ENCODE measurements at regions not wholly inside any gene's neighbourhood (a gene's known extent, or its start where the extent isn't known, plus 50 kb on each side); places are given as distances from the start of the nearest gene placed in this dataset.

DNA sequence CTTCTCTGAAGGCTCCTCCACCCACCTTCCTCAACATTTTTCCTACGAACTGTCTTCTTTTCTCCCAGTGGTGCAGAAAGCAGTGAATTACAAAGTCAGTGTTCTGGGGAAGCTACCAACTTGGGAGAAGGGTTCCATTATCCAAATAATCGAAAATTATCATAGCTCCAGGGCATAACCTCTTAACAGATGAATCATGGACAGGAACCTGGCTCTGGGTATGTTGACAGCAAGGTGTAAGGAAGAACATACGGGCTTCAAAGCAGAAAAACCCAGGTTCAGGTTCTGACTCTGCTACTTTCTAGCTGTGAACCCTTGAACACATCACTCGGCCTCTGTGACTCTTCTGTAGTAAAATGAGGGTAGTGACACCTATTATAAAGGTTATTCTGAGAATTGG, 351.3 kb downstream of the ENC1 start:
- no peak overlapping the region for H3K27ac ChIP-seq (ENCODE audit: insufficient read depth, low read depth, low read length, poor library complexity, severe bottlenecking)
- WGBS, 2 experiments = 90 to 91% methylated on average over 4 of the region's 4 CpGs

DNA sequence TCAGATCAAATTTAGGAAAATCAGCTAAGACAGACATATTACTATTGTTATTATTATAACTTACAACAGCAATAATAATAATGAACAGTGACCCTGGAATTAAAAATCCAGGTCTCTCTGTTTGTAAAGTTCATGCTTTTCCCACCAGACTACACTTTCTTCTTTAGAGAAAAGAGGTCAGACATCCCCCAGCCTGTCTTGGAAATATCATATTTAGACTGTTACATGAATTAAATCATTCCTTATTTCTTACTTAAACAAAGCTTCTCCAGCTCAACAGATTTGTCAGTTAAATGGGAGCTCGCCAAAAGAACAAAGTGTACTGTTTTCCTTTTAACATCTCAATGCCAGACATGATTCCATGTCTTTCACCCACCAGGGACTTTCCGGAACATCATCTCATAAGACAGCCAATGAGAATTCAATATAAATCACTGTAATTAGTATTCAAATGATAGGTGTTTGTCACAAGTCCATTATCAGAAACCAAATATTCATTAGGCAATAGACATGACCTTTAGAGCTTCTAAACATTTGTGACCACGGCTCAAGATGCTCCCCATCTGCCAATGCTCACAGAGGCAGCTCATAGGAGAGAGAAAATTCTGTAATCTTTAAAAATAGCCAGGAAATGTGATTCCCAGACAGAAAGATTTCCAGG, 351.9 kb downstream of the ENC1 start:
- H3K27ac ChIP-seq (ENCODE audit: insufficient read depth, low read depth, low read length, poor library complexity, severe bottlenecking) = no peak overlapping the region
- H3K9me3 ChIP-seq (ENCODE audit: control insufficient read depth, low read length) = no peaks in the 10 kb centered on the region
- H3K36me3 ChIP-seq (ENCODE audit: control insufficient read depth, insufficient read depth, low read length) = no peaks in the 10 kb centered on the region
- no peaks in the 10 kb centered on the region for H3K4me1 ChIP-seq (ENCODE audit: control insufficient read depth, insufficient read depth, low read length)
- 91 to 93% methylated on average over 2 to 3 of the region's 3 CpGs for WGBS, 2 experiments
- no peaks in the 10 kb centered on the region for H3K27me3 ChIP-seq (ENCODE audit: control insufficient read depth, insufficient read depth, low read length, poor library complexity, severe bottlenecking)
- no peak overlapping the region for H3K4me3 ChIP-seq (ENCODE audit: insufficient read depth, low read depth, low read length)

More for the DNA sequence above, 351.3 kb downstream of the ENC1 start:
- Histone ChIP-seq H3K36me3 (ENCODE audit: control insufficient read depth, insufficient read depth, low read length) (no peaks in the 10 kb centered on the region), H3K27me3 (ENCODE audit: control insufficient read depth, insufficient read depth, low read length, poor library complexity, severe bottlenecking) (no peaks in the 10 kb centered on the region), H3K4me3 (ENCODE audit: insufficient read depth, low read depth, low read length) (no peak overlapping the region), H3K4me1 (ENCODE audit: control insufficient read depth, insufficient read depth, low read length) (no peaks in the 10 kb centered on the region), H3K9me3 (ENCODE audit: control insufficient read depth, low read length) (no peaks in the 10 kb centered on the region)

DNA sequence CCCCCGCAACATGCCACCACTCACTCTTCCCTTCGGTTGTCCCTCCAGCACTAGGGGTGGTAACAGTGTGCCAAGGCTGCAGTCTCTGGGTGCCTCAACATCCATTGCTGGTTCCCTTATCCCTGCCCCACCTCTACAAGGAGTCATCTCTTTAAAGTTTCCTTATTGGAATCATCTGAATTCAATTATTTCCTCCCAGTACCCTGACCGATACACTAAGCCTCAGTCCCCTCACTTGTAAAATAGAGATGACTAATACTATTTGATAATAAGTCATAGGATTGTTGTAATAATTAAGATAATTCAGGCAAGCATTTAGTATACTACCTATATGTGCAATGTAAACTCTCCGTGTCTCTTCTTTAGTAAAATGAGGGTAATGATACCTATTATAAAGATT, 352.5 kb downstream of the ENC1 start:
- Histone ChIP-seq H3K36me3 (ENCODE audit: control insufficient read depth, insufficient read depth, low read length) (no peaks in the 10 kb centered on the region), H3K27ac (ENCODE audit: insufficient read depth, low read depth, low read length, poor library complexity, severe bottlenecking) (no peak overlapping the region), H3K27me3 (ENCODE audit: control insufficient read depth, insufficient read depth, low read length, poor library complexity, severe bottlenecking) (no peaks in the 10 kb centered on the region), H3K9me3 (ENCODE audit: control insufficient read depth, low read length) (no peaks in the 10 kb centered on the region), H3K4me1 (ENCODE audit: control insufficient read depth, insufficient read depth, low read length) (no peaks in the 10 kb centered on the region), H3K4me3 (ENCODE audit: insufficient read depth, low read depth, low read length) (no peak overlapping the region)
- WGBS, 2 experiments = 95 to 97% methylated on average over 2 to 3 of the region's 4 CpGs

DNA sequence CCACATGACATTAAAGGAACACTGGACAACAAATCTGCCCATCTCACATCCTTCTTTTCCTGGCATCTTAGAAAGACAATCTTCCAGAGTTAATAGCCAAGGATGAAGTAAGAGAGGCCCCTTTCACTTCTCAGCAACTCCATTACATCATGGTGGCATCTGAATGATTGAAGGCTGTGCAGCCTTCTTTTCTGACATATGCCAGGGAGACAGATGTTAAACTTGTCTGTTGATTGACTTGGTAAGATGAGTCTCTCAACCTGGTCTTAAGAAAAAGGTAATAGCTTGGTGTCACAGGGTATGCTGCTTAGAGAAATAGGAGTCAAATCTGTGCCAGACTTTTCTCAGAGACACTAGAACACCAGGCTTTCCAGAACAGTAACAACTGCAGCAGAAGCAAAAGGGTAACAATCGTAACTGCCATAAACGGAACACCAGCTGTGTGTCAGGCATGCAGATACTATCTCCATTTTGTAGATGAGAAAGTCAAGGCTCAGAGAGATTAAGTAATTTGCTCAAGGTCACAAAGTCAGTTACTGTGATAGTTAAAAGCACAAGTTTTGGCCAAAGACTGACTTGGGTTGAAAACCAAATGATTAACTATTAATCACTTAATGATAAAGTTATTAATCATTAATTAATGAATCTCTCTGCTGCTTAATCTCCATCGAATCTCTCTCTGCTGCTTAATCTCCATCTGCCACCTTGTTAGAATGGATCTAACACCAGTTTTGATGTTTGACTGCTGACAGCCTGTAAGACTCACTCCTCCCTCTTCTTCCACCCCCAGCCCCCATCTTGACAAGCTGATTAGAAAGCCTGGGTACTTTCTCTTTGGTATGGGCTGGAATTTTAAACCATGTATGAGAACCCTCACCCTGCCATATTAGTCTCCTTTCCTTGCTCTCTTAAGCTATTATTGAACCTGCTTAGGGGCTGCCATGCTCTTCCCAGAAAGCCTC, 353.5 kb downstream of the ENC1 start:
- Histone ChIP-seq H3K9me3 (ENCODE audit: control insufficient read depth, low read length) (no peaks in the 10 kb centered on the region), H3K27ac (ENCODE audit: insufficient read depth, low read depth, low read length, poor library complexity, severe bottlenecking) (no peak overlapping the region), H3K27me3 (ENCODE audit: control insufficient read depth, insufficient read depth, low read length, poor library complexity, severe bottlenecking) (no peaks in the 10 kb centered on the region), H3K36me3 (ENCODE audit: control insufficient read depth, insufficient read depth, low read length) (no peaks in the 10 kb centered on the region), H3K4me1 (ENCODE audit: control insufficient read depth, insufficient read depth, low read length) (no peaks in the 10 kb centered on the region), H3K4me3 (ENCODE audit: insufficient read depth, low read depth, low read length) (no peak overlapping the region)
- 95% methylated on average over 3 of the region's 3 CpGs for WGBS, 2 experiments

DNA sequence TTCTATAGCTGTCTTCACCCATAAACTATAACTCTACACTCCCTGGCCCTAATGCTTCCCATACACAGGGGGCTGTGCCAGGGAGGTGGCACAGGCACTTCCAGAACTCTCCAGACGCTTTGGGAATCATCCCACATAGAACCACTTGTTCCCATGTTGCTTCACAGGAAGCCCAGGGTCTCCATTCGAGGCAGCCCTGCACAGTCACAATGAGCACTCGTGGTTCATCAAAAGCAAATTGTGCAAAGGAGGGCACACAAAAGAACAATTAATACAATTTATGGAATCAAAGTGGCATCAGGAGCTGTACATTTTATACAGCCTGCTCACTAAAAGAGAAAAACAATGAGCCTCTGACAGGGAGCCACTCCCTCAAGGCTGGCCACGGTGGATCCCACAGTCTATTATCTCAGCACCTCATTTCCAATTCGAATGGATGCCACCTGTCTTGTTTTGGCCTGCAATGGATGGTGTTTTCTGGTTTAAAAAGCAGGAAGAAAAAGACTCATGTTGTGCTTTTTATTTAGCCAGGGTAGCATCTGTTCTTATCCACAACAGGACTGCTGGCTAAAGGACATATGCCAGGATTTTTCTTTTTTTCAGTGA, 354.8 kb downstream of the ENC1 start:
- H3K27me3 ChIP-seq (ENCODE audit: control insufficient read depth, insufficient read depth, low read length, poor library complexity, severe bottlenecking) = no peaks in the 10 kb centered on the region
- no peaks in the 10 kb centered on the region for H3K4me1 ChIP-seq (ENCODE audit: control insufficient read depth, insufficient read depth, low read length)
- H3K9me3 ChIP-seq (ENCODE audit: control insufficient read depth, low read length) = no peaks in the 10 kb centered on the region
- 81 to 82% methylated on average over 5 of the region's 5 CpGs for WGBS, 2 experiments
- H3K4me3 ChIP-seq (ENCODE audit: insufficient read depth, low read depth, low read length) = no peak overlapping the region
- no peak overlapping the region for H3K27ac ChIP-seq (ENCODE audit: insufficient read depth, low read depth, low read length, poor library complexity, severe bottlenecking)
- H3K36me3 ChIP-seq (ENCODE audit: control insufficient read depth, insufficient read depth, low read length) = no peaks in the 10 kb centered on the region

DNA sequence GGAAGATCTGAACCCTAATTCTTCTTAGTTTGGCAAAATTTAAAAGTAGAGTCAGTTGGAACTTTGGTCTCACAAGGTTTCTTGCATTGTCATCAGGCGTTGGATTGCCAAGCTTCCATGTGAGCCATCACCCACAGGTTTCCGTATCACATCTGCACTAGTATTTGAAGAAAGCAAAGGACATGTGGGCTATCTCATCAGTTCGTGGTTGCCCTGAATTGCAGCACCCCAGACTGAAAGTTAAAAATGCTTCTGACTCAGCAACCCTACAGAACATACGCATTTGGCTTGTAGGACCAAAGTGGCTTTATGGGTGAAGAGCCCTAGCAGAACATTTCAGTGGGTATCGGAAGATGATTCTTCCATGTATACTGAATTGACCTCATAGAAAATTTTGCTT, 358.0 kb downstream of the ENC1 start:
- Histone ChIP-seq H3K27ac (ENCODE audit: insufficient read depth, low read depth, low read length, poor library complexity, severe bottlenecking) (no peak overlapping the region), H3K4me1 (ENCODE audit: control insufficient read depth, insufficient read depth, low read length) (no peaks in the 10 kb centered on the region), H3K36me3 (ENCODE audit: control insufficient read depth, insufficient read depth, low read length) (no peaks in the 10 kb centered on the region), H3K4me3 (ENCODE audit: insufficient read depth, low read depth, low read length) (no peak overlapping the region), H3K27me3 (ENCODE audit: control insufficient read depth, insufficient read depth, low read length, poor library complexity, severe bottlenecking) (no peaks in the 10 kb centered on the region), H3K9me3 (ENCODE audit: control insufficient read depth, low read length) (no peaks in the 10 kb centered on the region)
- 68 to 79% methylated on average over 5 of the region's 5 CpGs for WGBS, 2 experiments

DNA sequence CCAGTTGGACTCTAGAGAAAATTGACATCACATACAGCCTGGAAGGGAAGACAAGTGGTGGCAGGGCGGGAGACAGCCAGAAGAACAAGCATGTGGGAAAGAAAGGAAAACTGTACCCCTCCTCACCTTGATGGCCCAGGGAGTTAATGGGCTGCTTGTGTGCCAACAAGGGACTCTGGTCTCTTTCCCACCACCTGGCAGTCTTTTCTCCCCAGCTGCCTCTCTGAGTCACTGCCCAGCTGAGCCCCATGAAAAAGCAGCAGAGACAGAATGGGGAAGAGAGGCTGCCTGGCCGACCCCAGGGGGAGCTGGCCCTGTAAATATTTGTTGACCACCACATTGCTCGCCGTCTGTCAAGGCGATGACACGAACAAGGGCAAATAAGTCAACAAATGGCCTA, 359.4 kb downstream of the ENC1 start:
- Histone ChIP-seq H3K4me3 (ENCODE audit: insufficient read depth, low read depth, low read length) (no peak overlapping the region), H3K27me3 (ENCODE audit: control insufficient read depth, insufficient read depth, low read length, poor library complexity, severe bottlenecking) (no peaks in the 10 kb centered on the region), H3K4me1 (ENCODE audit: control insufficient read depth, insufficient read depth, low read length) (no peaks in the 10 kb centered on the region), H3K9me3 (ENCODE audit: control insufficient read depth, low read length) (no peaks in the 10 kb centered on the region), H3K36me3 (ENCODE audit: control insufficient read depth, insufficient read depth, low read length) (no peaks in the 10 kb centered on the region), H3K27ac (ENCODE audit: insufficient read depth, low read depth, low read length, poor library complexity, severe bottlenecking) (no peak overlapping the region)
- 72 to 79% methylated on average over 6 of the region's 6 CpGs for WGBS, 2 experiments

DNA sequence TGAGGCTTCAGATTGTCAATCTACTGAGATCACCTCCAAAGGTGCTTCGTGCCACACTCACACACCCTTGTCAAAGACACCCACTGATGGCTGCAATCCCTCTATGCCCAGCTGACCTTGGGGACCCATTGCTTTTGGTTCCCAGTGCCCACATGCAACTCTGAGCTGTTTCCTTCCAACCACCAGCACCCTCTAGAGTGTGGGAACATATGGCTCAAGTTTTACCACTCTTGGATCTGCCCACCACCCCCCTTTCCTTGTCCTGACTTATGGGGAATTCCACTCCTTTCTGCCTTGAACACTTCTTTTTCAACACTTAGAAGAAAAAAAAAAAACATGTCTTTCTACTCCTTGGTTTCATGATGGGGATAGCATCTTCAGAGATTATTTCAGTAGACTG, 360.2 kb downstream of the ENC1 start:
- no peaks in the 10 kb centered on the region for H3K4me1 ChIP-seq (ENCODE audit: control insufficient read depth, insufficient read depth, low read length)
- H3K27me3 ChIP-seq (ENCODE audit: control insufficient read depth, insufficient read depth, low read length, poor library complexity, severe bottlenecking) = no peaks in the 10 kb centered on the region
- H3K27ac ChIP-seq (ENCODE audit: insufficient read depth, low read depth, low read length, poor library complexity, severe bottlenecking) = no peak overlapping the region
- H3K9me3 ChIP-seq (ENCODE audit: control insufficient read depth, low read length) = no peaks in the 10 kb centered on the region
- no peaks in the 10 kb centered on the region for H3K36me3 ChIP-seq (ENCODE audit: control insufficient read depth, insufficient read depth, low read length)
- H3K4me3 ChIP-seq (ENCODE audit: insufficient read depth, low read depth, low read length) = no peak overlapping the region
- WGBS, 2 experiments = 91 to 95% methylated on average over 1 of the region's 1 CpG

DNA sequence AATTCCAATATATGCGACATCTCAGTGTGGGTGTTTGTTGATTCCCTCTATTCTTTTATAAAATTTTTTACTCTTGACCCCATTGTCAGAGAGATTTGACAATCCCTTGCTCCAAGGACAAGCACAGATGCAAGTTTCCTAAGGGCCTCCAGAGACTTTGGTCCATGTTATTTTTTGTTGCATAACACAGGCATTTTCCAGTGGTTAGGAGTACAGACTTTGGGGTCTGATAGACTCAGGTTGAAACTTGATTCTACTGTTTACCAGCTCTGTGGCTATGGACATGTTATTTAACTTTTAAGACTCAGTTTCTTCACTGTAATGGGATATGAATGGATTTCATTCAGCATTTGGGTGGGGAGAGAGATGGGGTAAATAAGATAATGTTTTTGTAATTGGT, 361.3 kb downstream of the ENC1 start:
- 88% methylated on average over 1 of the region's 1 CpG; no CpG with 5 or more reads in 1 of the 2 experiments for WGBS, 2 experiments
- H3K27ac ChIP-seq (ENCODE audit: insufficient read depth, low read depth, low read length, poor library complexity, severe bottlenecking) = no peak overlapping the region
- H3K27me3 ChIP-seq (ENCODE audit: control insufficient read depth, insufficient read depth, low read length, poor library complexity, severe bottlenecking) = no peaks in the 10 kb centered on the region
- no peaks in the 10 kb centered on the region for H3K9me3 ChIP-seq (ENCODE audit: control insufficient read depth, low read length)
- no peaks in the 10 kb centered on the region for H3K4me1 ChIP-seq (ENCODE audit: control insufficient read depth, insufficient read depth, low read length)
- H3K36me3 ChIP-seq (ENCODE audit: control insufficient read depth, insufficient read depth, low read length) = no peaks in the 10 kb centered on the region
- H3K4me3 ChIP-seq (ENCODE audit: insufficient read depth, low read depth, low read length) = no peak overlapping the region

DNA sequence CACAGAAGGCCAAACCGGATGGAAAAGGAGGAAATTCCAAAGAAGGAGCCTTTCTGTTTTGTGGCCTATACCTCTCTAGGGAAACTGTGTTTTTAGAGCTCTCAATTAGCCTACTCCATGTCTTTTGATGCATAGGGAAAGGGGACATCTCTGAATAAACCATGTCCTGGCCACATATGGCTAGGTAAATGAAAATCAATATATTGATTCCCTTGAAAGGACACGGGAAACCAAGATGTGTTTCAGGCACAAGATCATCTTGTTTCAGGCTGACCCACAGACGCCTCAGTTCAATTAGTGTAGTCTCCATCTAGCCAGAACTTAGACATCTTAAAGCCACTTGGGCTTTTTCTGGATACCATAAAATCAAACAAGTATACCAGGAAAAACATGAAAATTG, 363.1 kb downstream of the ENC1 start:
- WGBS, 2 experiments = 93 to 94% methylated on average over 3 of the region's 3 CpGs
- Histone ChIP-seq H3K9me3 (ENCODE audit: control insufficient read depth, low read length) (no peaks in the 10 kb centered on the region), H3K4me3 (ENCODE audit: insufficient read depth, low read depth, low read length) (no peak overlapping the region), H3K4me1 (ENCODE audit: control insufficient read depth, insufficient read depth, low read length) (no peaks in the 10 kb centered on the region), H3K27me3 (ENCODE audit: control insufficient read depth, insufficient read depth, low read length, poor library complexity, severe bottlenecking) (no peaks in the 10 kb centered on the region), H3K36me3 (ENCODE audit: control insufficient read depth, insufficient read depth, low read length) (no peaks in the 10 kb centered on the region), H3K27ac (ENCODE audit: insufficient read depth, low read depth, low read length, poor library complexity, severe bottlenecking) (no peak overlapping the region)

Data from ectodermal cell (in vitro differentiated cells).